GM19324 (cell line): ENCODE measurements at regions not wholly inside any gene's neighbourhood (a gene's known extent, or its start where the extent isn't known, plus 50 kb on each side); places are given as distances from the start of the nearest gene placed in this dataset.
"Not testable (repeated sequence)": the region's sequence is repeated elsewhere in the genome, so short reads cannot be mapped to it uniquely, and the experiment has no call there.

Source experiments
- ATAC-seq: cut with Tn5 transposase; IDR thresholded peaks from one replicate; pipeline ENCODE4 v1.9.1; 2021; ENCODE audit warnings: mild to moderate bottlenecking, moderate library complexity; ENCODE audit not compliant: unreplicated experiment, low FRiP score

DNA sequence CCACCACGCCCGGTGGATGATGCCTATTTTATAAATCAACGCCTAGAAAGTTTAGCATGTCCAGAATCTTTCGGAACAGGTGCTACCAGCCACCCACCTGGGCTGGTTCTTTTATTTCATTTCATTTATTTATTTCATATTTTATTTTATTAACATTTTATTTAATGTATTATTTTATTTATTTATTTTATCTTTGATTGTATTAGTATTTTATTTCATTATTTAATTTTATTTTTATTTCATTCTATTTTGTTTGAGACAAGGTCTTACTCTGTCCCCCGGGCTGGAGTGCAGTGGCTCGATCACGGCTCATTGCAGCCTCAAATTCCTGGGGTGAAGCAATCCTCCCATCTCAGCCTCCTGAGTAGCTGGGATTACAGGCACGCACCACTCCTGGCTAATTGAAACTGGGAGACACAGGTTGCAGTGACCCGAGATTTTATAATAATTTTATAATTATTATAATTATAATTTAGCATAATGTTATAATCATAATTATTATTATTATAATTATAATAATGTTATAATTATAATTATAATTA is 187.2 kb downstream of the SHOX start:
- ATAC-seq, result no peak

DNA sequence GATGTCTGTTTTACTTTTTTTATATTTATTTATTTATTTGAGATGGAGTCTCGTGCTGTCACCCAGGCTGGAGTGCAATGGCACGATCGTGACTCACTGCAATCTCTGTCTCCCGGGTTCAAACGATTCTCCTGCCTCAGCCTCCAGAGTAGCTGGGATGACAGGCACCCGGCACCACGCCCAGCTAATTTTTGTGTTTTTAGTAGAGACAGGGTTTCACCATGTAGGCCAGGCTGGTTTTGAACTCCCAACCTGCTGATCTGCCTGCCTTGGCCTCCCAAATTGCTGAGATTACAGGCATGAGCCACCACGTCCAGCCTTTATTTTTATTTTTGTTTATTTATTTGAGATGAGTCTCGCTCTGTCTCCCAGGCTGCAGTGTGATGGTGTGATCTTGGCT is 186.6 kb downstream of the SHOX start:
- not testable (repeated sequence) for ATAC-seq

DNA sequence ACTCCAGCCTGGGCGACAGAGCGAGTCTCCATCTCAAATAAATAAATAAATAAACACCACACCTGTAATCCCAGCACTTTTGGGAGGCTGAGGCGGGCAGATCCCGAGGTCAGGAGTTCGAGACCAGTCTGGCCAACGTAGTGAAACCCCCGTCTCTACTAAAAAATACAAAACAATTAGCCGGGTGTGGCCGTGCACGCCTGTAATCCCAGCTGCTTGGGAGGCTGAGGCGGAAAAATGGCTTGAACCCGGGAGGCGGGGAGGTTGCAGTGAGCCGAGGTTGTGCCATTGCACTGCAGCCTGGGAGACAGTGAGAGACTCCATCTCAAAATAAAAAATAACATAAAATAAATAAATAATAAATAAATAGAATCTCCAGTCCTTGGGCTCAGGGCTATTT is 185.8 kb downstream of the SHOX start:
- ATAC-seq, result no peak

DNA sequence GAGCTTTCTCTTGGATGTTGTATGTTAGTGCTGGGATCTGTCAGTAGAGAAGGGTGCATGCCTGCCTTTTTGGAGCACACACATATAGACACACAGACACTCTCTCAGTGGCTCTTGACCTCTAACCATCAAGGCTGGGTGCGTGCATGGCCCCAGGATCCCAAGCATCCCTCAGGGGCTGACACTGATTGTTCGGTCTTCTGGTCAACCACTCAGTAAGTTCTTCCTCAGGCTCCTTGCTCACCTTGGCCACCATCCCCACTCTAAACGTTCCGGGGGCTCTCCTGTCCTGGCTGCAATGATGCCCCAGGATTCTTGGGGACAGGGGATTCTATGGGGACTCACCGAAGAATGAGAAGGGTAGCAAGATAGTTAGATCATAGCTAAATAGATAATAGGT is 179.6 kb downstream of the SHOX start:
- ATAC-seq, result no peak

DNA sequence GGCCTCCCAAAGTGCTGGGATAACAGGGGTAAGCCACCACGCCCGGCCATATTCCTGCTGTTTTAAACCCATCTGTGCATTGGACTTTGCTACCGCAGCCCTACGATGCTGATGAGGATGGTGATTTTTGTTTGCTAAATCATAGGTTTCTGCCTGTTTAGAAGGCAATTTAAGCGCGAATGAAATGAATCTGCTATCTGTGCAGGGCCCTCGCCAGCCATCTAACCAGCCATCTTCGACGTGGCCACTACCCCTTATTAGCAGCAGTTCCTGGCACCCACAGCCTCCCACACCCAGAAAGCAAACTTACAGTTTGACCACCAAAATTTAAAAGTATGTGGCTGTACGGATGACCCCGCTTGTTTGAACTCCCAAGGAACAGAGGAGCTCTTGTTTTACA is 178.5 kb downstream of the SHOX start:
- ATAC-seq, result no peak

DNA sequence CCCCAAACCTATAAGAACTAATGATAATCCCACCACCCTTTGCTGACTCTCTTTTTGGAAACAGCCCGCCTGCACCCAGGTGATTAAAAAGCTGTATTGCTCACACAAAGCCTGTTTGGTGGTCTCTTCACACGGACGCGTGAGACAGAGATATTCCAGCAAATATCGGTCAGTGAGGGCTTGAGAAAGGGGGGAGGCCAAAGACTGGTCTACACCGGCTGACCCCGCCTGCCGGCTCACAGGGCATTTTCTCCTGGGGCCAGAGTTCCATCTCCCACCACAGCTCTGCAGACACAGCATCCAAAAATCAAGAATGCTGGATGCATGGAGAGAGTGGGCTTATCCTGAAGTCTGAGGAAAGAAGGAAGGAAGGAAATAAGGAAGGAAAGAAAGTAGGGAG is 176.0 kb downstream of the SHOX start:
- ATAC-seq, result no peak

DNA sequence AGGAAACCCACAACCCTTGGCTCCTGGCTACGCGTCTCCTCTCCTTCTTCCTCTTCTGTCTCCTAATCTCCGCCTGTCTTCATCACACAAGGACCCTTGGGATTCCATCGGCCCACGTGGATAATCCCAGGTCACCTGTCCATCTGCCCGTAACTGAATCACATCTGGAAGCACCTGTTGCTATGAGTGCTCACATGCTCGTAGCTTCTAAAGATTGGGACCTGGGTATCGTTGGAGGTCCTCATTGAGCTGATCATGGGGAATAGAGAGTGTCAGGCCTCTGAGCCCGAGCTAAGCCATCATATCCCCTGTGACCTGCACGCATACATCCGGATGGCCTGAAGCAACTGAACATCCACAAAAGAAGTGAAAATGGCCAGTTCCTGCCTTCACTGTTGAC is 175.4 kb downstream of the SHOX start:
- no peak for ATAC-seq

DNA sequence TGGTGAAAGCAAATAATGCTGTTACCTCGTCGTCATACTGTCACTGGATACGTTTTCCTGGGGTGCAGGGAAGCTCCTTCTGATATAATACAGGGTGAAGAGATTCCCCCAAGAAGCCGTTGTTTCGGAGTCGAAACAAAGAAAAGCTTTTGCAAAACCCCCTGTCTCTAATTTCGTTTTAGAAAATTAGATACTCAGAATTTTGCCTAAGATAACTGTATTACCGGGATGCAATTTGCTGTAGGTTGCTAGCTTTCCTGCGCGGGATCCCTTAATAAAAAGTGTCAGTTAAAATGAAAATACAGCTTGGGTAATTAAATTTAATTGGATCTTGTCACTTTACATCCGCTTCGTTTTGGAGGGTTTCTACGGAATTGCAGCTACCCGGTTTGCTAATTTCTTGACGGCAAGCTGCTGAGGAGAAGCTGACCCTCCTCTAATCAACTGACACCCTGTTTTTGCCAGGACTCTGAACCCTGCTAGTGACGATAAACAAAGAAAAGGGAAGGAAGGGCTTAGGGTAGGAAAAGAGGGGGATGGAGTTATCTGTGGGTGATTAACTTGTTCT is 174.6 kb downstream of the SHOX start:
- no peak for ATAC-seq

DNA sequence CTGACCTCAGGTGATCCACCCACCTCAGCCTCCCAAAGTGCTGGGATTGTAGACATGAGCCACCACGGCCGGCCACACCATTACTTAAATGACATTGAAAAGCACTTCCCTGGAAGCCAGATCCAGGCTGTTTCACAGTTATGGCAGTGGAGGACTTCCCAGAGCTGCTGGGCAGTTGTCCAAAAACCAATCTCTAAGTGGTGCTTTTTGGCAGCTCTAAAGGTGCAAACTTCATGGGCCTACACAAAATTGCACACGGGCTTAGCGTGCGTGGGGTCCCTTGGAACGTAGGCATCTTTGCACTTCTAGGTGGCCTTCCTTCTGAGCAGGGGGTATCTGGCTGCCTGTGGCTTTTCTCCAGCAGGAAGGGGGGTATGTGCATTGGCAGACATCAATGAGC is 172.3 kb downstream of the SHOX start:
- ATAC-seq, result no peak

DNA sequence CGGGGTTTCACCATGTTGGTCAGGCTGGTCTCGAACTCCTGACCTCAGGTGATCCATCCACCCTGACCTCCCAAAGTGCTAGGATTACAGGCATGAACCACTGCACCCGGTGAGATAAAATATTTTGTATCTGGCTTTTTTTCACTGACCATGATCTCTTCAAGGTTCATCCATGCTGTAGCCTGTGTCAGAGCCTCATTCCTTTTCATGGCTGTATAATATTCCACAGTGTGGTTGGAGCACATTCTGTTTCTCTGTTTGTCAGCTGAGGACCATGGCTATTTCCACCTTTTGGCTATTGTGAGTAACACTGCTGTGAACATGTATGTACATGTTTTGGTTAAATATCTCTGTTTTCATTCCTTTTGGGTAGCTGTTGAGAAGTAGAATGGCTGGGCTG is 169.2 kb downstream of the SHOX start:
- ATAC-seq, result no peak

DNA sequence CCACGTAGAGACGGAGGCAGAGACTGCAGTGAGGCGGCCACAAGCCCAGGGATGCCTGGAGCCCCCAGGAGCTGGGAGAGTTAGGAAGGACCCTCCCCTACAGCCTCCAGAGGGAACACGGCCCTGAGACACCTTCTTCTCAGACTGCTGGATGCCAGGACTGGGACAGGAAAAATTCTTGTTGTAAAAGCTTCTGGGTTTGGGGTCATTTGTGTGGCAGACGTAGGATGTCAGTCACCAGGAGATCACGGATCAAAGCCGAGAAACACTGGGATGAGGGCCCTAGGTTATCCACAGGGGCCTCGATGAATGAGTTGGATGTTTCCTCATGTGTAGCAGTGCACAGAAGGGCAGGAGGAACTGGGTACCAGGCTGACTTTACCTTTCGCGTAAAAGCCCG is 163.7 kb downstream of the SHOX start:
- ATAC-seq, result no peak

DNA sequence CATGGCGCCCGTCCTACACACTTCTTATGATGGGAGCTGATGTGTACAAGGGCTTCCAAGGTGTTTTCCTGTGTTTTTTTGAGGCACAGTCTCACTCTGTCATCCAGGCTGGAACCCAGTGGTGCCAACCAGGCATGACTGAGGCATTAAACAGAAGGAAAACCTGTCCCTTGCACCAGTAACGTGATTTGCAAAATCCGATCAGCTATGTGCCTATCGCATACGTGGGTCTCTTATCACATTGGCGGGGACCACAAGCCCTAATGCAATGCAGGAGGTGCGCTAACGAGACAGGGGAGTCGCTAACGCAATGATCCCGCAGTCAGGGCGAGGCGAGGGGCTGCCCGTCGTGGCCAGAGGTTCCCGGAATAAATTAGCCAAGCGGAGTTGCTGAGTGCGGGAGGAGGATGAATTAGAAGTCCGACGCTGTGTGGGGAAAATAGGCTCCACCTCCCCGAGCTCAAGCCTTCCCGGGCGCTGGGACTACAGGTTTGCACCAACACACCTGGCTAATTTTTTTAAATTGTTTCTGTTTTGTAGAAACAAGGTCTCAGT is 162.7 kb downstream of the SHOX start:
- ATAC-seq, result no peak

DNA sequence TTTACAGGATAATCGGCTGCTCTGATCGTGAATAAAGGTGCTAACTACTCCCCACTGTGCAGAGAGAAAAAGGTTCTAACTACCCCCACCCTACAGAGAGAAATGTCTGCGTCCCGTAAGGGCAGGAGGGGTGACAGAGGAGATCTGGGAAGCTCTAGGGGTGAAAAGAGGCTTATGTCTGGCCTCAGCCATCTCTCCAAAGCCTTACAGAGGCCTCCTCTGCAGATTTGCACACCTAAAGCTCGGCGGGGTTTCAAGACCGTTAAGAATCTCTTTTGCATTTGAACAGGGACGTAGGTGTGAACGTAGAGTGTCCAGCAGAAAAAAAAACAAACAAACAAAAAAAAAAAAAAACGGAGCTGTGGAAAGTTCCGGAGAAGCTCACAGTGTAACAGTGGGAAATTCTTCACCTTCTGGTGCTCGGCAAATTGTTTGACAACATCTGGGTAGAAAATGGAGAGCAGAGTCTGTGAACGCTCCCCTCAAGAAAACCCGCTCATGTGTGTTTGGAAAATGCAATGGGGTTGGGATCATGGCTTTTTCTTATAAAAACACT is 161.0 kb downstream of the SHOX start:
- ATAC-seq, result no peak

DNA sequence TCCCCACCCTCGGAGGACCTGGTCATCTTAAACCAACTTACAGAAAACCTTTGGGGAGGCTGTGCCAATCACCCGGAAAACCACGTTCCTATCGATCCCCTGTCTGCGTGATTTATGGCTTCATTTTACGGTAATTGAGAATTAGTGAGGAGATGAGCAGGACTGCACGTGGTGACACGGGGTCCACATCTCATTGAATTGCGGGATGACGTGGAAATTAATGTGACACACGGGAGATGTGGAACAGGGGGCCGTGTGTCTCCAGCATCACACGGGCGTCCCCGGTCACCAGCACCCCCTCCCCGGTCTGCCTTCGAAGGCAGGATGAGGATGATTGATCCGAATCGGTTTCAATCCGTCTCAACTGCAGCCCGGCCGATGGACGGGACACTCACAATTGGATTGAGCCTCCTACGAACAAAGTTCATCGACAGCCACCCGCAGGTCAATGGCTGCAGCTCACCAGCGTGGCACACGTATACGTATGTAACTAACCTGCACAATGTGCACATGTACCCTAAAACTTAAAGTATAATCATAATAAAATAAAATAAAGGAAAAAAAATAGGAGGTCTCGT is 160.3 kb downstream of the SHOX start:
- no peak for ATAC-seq

DNA sequence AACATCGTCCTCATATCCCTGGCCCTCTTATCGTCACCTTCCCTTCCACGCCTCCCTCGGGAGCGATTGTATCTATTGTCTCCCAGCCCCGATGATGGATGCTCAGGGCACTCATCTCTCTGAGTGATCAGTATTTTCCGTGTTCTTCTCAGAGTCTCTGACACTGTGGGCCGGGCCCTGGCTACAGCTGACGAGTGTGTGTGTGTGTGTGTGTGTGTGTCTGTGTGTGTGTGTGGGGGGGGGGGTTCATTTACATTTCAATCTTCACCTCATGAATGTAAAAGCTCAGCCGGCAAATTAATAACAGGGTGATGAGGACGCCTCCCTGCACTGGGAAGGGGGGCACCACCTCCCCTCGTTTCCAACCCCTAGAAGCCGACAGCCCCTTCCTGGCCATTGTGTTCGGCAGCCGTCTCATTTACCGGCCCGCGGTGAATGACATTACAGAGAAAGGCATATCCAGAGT is 159.5 kb downstream of the SHOX start:
- ATAC-seq, result no peak

DNA sequence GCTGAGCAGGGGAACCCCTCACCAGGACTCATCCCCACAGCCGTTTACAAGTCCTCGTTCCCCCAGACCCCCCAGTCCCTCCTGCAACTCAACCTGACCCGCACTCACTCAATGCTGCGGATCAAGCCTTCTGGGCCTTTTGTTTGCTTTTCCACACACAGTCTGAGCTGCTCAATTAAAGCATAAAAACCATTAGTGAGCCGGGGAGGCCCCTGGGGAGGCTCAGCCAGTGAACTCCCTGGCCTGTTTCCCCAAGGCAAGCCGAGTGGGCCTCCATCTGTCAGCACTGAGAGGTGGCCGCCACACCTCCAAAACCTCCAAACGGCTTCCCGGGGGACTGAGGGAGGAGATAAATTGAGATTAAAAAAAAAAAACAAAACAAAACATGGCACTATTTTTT is 158.5 kb downstream of the SHOX start:
- no peak for ATAC-seq

DNA sequence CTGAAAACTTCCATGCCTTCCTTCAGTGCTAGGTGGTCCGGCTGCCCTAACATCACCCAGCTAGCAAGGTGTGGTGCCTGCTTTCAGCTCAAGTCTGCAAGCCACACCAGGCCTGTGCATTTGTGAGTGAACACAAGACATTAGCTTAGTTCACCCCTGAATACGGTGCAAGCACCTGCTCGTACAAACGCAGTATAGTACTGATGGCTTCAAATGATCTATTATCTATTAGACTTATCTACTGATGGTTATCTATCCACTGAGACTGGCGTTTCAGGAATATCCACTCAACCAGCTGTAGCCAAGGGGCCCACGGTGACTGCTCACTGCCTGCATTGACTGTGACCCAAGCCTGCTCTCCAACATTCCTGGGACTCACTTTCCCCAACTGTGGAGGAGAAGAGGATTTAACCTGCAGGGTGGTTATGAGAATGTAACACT is 155.9 kb downstream of the SHOX start:
- no peak for ATAC-seq

DNA sequence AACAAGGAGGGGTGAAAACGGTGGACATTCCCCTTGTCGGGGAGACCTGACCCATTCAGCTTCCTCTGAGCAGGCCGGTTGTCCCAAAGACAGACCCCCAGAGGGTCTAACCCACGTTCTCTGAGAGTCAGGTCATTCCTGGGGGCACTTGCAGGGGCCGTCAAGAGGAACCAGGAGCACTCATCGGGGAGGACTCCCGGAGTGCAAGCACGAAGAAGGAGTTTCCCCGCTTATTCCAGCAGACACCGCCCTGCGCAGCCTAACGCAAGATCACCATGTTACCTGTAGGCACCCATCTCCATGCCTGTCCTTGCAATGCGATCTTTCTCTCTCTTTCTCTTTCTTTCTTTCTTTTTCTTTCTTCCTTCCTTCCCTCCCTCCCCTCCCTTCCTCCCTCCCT is 154.2 kb downstream of the SHOX start:
- ATAC-seq, result no peak

DNA sequence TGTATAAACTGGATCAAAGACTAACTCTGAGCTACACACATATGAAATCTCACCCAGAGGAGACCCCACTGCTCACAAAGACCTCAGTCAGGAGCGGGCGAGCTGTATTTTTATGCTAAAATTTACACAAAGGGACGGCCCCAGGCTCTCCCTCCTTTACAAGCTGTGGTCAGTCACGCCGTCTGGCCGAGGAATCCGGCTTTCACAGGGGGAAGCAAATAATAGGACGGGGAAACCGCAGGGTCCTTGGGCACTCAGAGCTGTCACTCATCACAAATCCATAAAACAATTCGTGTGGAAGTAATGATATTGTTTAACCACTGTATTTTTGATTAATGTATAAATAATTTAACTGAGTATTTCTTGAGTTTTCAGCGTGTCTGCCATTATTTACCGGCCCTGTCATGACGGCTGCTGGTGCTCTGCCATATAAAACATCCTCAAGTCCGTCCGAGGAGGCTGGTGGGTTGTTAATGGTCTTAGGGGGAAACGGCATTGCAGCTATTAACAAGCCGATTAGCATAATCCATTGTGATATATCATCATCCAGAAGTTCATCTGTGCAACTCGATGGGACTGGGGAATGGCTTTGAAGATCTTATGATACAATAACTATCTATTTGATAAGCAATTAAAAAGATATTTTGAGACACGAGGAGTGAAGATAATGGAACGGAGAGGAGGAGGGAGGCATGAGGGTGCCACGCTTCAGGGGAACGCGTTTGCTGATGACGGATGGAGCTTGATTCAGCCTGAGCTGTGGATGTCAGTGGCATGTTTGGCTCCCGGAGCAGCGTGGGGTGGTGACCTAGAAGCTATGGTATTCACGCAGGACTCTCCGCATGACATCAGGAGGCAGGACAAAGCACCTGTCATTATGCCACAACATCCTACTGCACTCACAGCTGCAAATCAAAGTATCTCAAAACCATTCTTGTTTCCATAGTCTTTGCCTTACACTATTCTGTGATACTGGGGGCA is 150.9 kb downstream of the SHOX start:
- ATAC-seq, result no peak

DNA sequence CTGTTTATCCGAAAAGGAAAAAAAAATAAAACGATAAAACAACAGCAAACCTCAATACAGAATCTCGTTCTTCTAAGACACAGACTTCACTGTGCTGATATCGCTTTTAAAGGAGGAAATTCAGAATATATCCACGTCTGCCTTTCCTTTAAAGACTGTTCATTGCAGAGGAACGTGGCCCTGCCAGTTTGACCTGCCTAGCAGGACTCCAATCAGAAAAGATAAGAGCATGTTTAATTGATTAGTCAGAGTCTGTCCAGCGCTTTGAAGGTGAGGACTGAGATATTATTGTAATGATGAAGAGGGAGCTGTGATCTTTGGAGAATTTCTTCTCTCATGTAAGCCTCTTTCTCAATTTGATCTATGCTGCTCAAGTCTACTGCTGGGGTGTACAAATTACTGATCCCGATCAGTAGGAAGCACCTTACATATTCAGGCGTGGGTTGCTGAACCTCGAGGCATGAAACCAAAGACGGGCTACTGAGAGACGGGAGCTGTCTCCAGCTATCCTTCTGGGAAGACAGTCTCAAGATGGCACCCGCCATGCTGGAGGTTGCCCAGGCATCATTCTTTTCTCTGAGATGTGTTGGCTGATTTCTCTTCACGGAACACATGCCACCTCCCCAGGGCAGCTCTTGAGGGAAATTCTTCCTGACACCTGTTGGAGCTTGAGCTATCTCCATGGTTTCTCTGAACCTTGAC is 146.1 kb downstream of the SHOX start:
- no peak for ATAC-seq
